ENCODE measurements at regions not wholly inside any gene's neighbourhood (a gene's known extent, or its start where the extent isn't known, plus 50 kb on each side); places are given as distances from the start of the nearest gene placed in this dataset.

GRCh38 chr7:17654940-17655339 lies 285.4 kb downstream of the SNX13 start:
- Histone ChIP-seq H3K27me3 (peaks cover 11% of the 10 kb centered on the region), H3K4me3 (ENCODE audit: low read depth, low read length) (no peak overlapping the region), H3K4me1 (no peaks in the 10 kb centered on the region), H3K9me3 (no peaks in the 10 kb centered on the region), H3K36me3 (no peaks in the 10 kb centered on the region)
- no peak for TF ChIP-seq CTCF (IDR thresholded peaks at IDR 0.05; ENCODE audit: low read depth, low read length)
- DNase-seq, result no peak

- DNase-seq, result no peak
- TF ChIP-seq CTCF (IDR thresholded peaks at IDR 0.05; ENCODE audit: low read depth, low read length), result no peak
- Histone ChIP-seq H3K9me3 (no peaks in the 10 kb centered on the region), H3K36me3 (no peaks in the 10 kb centered on the region), H3K4me3 (ENCODE audit: low read depth, low read length) (no peak overlapping the region), H3K4me1 (no peaks in the 10 kb centered on the region), H3K27me3 (peaks cover 11% of the 10 kb centered on the region)
Measured at GRCh38 chr7:17659126-17659525, 281.2 kb downstream of the SNX13 start.

- no peak for TF ChIP-seq CTCF (IDR thresholded peaks at IDR 0.05; ENCODE audit: low read depth, low read length)
- H3K4me3 ChIP-seq (ENCODE audit: low read depth, low read length), result no peak overlapping the region
- no peak for DNase-seq
- peaks cover 6% of the 10 kb centered on the region for H3K27me3 ChIP-seq
- no peaks in the 10 kb centered on the region for H3K36me3 ChIP-seq
- no peaks in the 10 kb centered on the region for H3K9me3 ChIP-seq
- no peaks in the 10 kb centered on the region for H3K4me1 ChIP-seq
Measured at GRCh38 chr7:17660116-17660515, 280.2 kb downstream of the SNX13 start.

- DNase-seq, result no peak
- Histone ChIP-seq H3K36me3 (no peaks in the 10 kb centered on the region), H3K9me3 (no peaks in the 10 kb centered on the region), H3K27me3 (no peaks in the 10 kb centered on the region), H3K4me3 (ENCODE audit: low read depth, low read length) (no peak overlapping the region), H3K4me1 (no peaks in the 10 kb centered on the region)
- no peak for TF ChIP-seq CTCF (IDR thresholded peaks at IDR 0.05; ENCODE audit: low read depth, low read length)
Measured at GRCh38 chr7:17661982-17662585, 278.2 kb downstream of the SNX13 start.

- Histone ChIP-seq H3K4me1 (no peaks in the 10 kb centered on the region), H3K36me3 (no peaks in the 10 kb centered on the region), H3K4me3 (ENCODE audit: low read depth, low read length) (no peak overlapping the region), H3K9me3 (no peaks in the 10 kb centered on the region), H3K27me3 (no peaks in the 10 kb centered on the region)
- no peak for TF ChIP-seq CTCF (IDR thresholded peaks at IDR 0.05; ENCODE audit: low read depth, low read length)
- no peak for DNase-seq
Measured at GRCh38 chr7:17663061-17663675, 277.1 kb downstream of the SNX13 start.

- no peak for TF ChIP-seq CTCF (IDR thresholded peaks at IDR 0.05; ENCODE audit: low read depth, low read length)
- H3K36me3 ChIP-seq, result no peaks in the 10 kb centered on the region
Measured at GRCh38 chr7:17665029-17665428, 275.3 kb downstream of the SNX13 start.

More at GRCh38 chr7:17665029-17665428, 275.3 kb downstream of the SNX13 start:
- no peaks in the 10 kb centered on the region for H3K4me1 ChIP-seq
- H3K9me3 ChIP-seq, result no peaks in the 10 kb centered on the region
- H3K27me3 ChIP-seq, result no peaks in the 10 kb centered on the region
- H3K4me3 ChIP-seq (ENCODE audit: low read depth, low read length), result no peak overlapping the region
- DNase-seq, result no peak
